SU-DHL-6 (cell line): ENCODE measurements at regions not wholly inside any gene's neighbourhood (a gene's known extent, or its start where the extent isn't known, plus 50 kb on each side); places are given as distances from the start of the nearest gene placed in this dataset.

Experiments
- H2AFZ ChIP-seq: fragments of 200-600 bp; sonication (generic); 2 replicates; pipeline ENCODE4 v1.6.1; 2014; ENCODE audit warnings: low read depth, mild to moderate bottlenecking, moderate library complexity, mixed read lengths, antibody characterized with exemption, low read length; ENCODE audit not compliant: severe bottlenecking
- H3F3A ChIP-seq: fragments of 200-600 bp; shearing (Covaris generic); 2 replicates; pipeline ENCODE4 v1.6.0; 2016; ENCODE audit warnings: antibody characterized with exemption, mild to moderate bottlenecking; ENCODE audit not compliant: insufficient read depth
- H3K27ac ChIP-seq: fragments of 200-600 bp; sonication (generic); 2 replicates; pipeline ENCODE4 v1.5.1; 2016; ENCODE audit warnings: low read depth, mild to moderate bottlenecking, low read length, moderate library complexity, mixed read lengths
- H3K27me3 ChIP-seq: fragments of 200-600 bp; sonication (generic), shearing (Covaris generic); 2 replicates; pipeline ENCODE4 v1.6.0; 2014; ENCODE audit warnings: mild to moderate bottlenecking, low read length
- H3K36me3 ChIP-seq: fragments of 200-600 bp; sonication (generic); 2 replicates; pipeline ENCODE4 v1.6.1; 2014; ENCODE audit warnings: mild to moderate bottlenecking, low read length, mixed read lengths
- H3K4me2 ChIP-seq: fragments of 300-600, 200-600 bp; shearing (Covaris generic), sonication (generic); 2 replicates; pipeline ENCODE4 v1.6.0; 2014; ENCODE audit warnings: low read length, low read depth, mild to moderate bottlenecking; ENCODE audit not compliant: poor library complexity, severe bottlenecking
- H3K4me3 ChIP-seq: fragments of 200-600 bp; sonication (generic); 2 replicates; pipeline ENCODE4 v1.5.1; 2014; ENCODE audit warnings: antibody characterized with exemption, low read length, mild to moderate bottlenecking, mixed read lengths; ENCODE audit not compliant: insufficient read depth, poor library complexity, severe bottlenecking
- H3K79me2 ChIP-seq: fragments of 200-600 bp; sonication (generic); 2 replicates; pipeline ENCODE4 v1.6.1; 2014; ENCODE audit warnings: mild to moderate bottlenecking, low read length, moderate library complexity; ENCODE audit not compliant: insufficient read depth
- H3K9ac ChIP-seq: fragments of 200-600 bp; sonication (generic); 2 replicates; pipeline ENCODE4 v1.7.0; 2014; ENCODE audit warnings: mild to moderate bottlenecking, low read length
- H3K9me2 ChIP-seq: fragments of 200-600 bp; sonication (generic); replicated peaks from 2 replicates; pipeline ENCODE4 v1.6.1; 2014; ENCODE audit warnings: low read length; ENCODE audit not compliant: insufficient read depth
- H3K9me3 ChIP-seq: fragments of 200-600 bp; sonication (generic); 2 replicates; pipeline ENCODE4 v1.6.1; 2014; ENCODE audit warnings: low read length, mixed read lengths; ENCODE audit not compliant: insufficient read depth
- H4K20me1 ChIP-seq: fragments of 200-600 bp; sonication (generic); 2 replicates; pipeline ENCODE4 v1.6.1; 2014; ENCODE audit warnings: low read depth, mild to moderate bottlenecking, antibody characterized with exemption, low read length, moderate library complexity, mixed read lengths
- EZH2phosphoT487 ChIP-seq: fragments of 200-600 bp; sonication (generic), shearing (Covaris generic); conservative IDR thresholded peaks from 2 replicates; pipeline ENCODE4 v1.6.1; 2018; ENCODE audit warnings: mild to moderate bottlenecking, antibody characterized with exemption, low read length, moderate library complexity, mixed read lengths
- TF ChIP-seq, protein P1 (sequence below): fragments of 200-600 bp; sonication (generic); IDR thresholded peaks from one replicate; pipeline ENCODE4 v1.5.1; 2017; ENCODE audit warnings: antibody characterized with exemption, mild to moderate bottlenecking, low read length, moderate library complexity; ENCODE audit not compliant: insufficient read depth, poor library complexity, severe bottlenecking

DNA sequence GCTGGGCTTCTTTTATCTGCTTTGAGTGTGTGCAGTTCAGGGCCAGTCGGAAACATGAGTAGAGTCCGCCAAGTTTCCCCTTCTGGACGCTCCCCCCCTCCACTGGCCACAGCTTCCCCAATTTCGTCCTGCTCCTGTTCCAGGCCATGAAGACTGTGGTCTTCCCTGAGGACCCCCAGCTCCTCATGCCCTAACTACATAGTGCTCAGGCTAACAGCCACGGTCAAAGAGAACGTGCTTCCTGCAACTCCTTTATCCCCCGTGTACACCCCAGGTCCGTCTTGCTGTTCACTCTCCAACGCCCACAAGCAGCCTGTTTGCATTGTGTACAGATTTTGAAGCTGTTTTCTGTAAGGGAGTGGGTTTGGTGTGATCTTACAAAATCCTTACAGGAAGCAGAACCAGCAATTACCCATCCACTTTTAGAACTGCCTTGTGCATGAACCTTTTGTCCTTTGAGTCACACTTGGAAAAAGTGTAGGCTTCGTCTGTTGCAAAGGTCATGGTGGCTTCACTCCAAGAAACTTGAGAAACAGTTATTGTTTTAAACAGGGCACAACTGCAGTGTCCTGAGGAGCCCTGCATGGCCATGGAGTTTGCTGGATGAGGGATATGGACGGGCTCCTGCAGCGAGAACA lies 77.0 kb upstream of the FAM20C start:
- Histone ChIP-seq H3K9ac (no peak overlapping the region), H3K79me2 (no peaks in the 10 kb centered on the region), H4K20me1 (no peaks in the 10 kb centered on the region), H3K9me2 (no peaks in the 10 kb centered on the region), H3K27me3 (0 out of 2 replicates have a peak, but pooled peaks cover 5% of the 10 kb centered on the region), H3K4me2 (no peak overlapping the region), H3K9me3 (peaks cover 24% of the 10 kb centered on the region; the same call in 1 of the 2 replicates), H3K36me3 (no peaks in the 10 kb centered on the region), H3K4me3 (no peak overlapping the region), H3K27ac (no peak overlapping the region), H3F3A (no peaks in the 10 kb centered on the region), H2AFZ (no peak overlapping the region)
- TF ChIP-seq, protein P1, sequence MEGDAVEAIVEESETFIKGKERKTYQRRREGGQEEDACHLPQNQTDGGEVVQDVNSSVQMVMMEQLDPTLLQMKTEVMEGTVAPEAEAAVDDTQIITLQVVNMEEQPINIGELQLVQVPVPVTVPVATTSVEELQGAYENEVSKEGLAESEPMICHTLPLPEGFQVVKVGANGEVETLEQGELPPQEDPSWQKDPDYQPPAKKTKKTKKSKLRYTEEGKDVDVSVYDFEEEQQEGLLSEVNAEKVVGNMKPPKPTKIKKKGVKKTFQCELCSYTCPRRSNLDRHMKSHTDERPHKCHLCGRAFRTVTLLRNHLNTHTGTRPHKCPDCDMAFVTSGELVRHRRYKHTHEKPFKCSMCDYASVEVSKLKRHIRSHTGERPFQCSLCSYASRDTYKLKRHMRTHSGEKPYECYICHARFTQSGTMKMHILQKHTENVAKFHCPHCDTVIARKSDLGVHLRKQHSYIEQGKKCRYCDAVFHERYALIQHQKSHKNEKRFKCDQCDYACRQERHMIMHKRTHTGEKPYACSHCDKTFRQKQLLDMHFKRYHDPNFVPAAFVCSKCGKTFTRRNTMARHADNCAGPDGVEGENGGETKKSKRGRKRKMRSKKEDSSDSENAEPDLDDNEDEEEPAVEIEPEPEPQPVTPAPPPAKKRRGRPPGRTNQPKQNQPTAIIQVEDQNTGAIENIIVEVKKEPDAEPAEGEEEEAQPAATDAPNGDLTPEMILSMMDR = no peak
- no peak for TF ChIP-seq EZH2phosphoT487

DNA sequence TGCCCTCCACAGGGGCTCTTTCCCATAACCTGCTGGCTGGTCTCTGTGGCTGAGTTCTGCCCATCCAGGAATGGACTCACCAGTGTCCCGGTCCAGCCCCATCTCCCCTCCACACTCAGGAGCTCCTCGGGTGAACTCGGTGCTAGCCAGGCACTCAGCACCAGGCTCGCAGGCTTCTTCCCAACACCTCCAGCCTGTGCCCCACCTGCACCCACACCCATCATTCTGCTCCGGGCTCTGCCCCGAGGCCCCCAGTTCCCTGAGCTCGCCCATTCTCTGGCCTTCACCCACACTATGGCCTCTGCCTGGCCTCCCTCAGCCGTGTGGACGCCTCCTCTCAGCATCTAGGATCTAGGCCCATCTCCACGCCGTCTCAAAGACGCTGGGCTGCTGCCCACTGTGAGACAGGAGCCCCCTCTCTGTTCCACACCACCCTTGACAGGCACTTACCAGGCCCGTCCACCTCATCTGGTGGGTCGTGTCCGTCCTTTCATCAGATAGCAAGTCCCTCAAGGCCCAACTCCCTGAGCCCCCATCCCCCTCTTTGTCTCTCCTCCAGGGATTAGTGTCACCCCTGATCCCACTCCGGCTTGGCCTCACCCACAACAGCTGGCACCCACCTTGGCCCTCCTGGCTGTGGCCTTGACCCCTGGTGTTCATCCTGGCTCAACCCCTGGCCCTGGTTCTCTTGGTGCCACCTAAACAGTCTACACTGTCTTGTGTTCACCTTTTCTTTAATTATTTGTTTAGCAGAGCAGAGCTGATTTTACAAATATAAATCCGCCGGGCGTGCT lies 76.0 kb upstream of the FAM20C start:
- H3K27me3 ChIP-seq = 0 out of 2 replicates have a peak, but pooled peaks cover 5% of the 10 kb centered on the region
- no peak overlapping the region for H3K27ac ChIP-seq
- no peak overlapping the region for H2AFZ ChIP-seq
- no peak overlapping the region for H3K9ac ChIP-seq
- peaks cover 24% of the 10 kb centered on the region; the same call in 1 of the 2 replicates for H3K9me3 ChIP-seq
- TF ChIP-seq EZH2phosphoT487 = no peak
- TF ChIP-seq, protein P1 = no peak
- no peak overlapping the region for H3K4me2 ChIP-seq
- no peaks in the 10 kb centered on the region for H4K20me1 ChIP-seq
- no peaks in the 10 kb centered on the region for H3F3A ChIP-seq
- H3K36me3 ChIP-seq = no peaks in the 10 kb centered on the region
- H3K79me2 ChIP-seq = no peaks in the 10 kb centered on the region
- H3K4me3 ChIP-seq = no peak overlapping the region
- H3K9me2 ChIP-seq = no peaks in the 10 kb centered on the region

DNA sequence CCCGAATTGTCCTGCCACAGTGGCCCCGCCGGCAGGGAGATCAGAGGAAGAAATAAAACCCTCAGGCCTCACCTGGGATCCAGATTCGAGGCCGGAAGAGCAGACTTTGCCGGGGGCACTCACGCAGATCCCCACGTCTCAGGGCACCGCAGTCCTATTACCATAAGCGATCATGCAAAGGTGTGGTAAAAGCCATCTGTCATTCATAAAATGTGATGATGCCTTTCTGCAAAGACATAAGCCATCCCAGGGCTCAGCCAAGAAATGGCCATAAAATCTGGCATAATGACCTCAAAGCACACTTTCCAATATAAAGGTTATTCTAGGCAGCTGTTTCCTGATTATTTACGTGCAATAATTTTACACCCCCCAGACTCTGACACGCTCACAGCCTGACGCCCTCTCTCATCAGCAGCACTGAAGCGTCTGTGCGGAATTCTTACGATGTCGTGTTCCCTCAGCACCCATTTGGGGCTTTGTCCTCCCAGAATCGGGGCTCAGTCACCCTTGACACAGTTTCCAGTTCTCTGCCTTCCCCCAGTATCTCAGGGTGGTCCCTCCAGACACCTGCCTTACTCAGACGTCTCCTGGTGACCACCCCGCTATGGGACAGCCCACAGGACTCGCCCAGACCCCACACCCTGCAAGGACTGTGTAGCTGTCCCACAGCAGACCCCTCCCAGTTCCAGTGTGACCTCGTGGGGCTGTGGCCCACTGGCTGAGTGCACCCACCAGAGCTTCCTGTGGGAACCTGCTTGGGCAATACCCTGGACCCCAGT lies 74.3 kb upstream of the FAM20C start:
- H3K4me3 ChIP-seq = no peak overlapping the region
- H3K4me2 ChIP-seq = no peak overlapping the region
- H3F3A ChIP-seq = no peaks in the 10 kb centered on the region

More for the DNA sequence above, 74.3 kb upstream of the FAM20C start:
- Histone ChIP-seq H3K36me3 (no peaks in the 10 kb centered on the region), H3K27ac (no peak overlapping the region), H3K9ac (no peak overlapping the region), H3K79me2 (no peaks in the 10 kb centered on the region), H4K20me1 (no peaks in the 10 kb centered on the region), H3K9me2 (no peaks in the 10 kb centered on the region), H2AFZ (no peak overlapping the region), H3K27me3 (0 out of 2 replicates have a peak, but pooled peaks cover 1% of the 10 kb centered on the region), H3K9me3 (peaks cover 16% of the 10 kb centered on the region; the same call in 1 of the 2 replicates)
- TF ChIP-seq EZH2phosphoT487 = no peak
- TF ChIP-seq, protein P1 = no peak
